NCI-H146 treated with DMSO at 0.1 percent for 48 hours (cell line): ENCODE measurements at regions not wholly inside any gene's neighbourhood (a gene's known extent, or its start where the extent isn't known, plus 50 kb on each side); places are given as distances from the start of the nearest gene placed in this dataset.
"Not testable (repeated sequence)": the region's sequence is repeated elsewhere in the genome, so short reads cannot be mapped to it uniquely, and the experiment has no call there.

Experiments used
- DNase-seq: peaks from one replicate; lab custom pipeline; 2025; ENCODE audit not compliant: unreplicated experiment; lab: John Stamatoyannopoulos, UW

DNA sequence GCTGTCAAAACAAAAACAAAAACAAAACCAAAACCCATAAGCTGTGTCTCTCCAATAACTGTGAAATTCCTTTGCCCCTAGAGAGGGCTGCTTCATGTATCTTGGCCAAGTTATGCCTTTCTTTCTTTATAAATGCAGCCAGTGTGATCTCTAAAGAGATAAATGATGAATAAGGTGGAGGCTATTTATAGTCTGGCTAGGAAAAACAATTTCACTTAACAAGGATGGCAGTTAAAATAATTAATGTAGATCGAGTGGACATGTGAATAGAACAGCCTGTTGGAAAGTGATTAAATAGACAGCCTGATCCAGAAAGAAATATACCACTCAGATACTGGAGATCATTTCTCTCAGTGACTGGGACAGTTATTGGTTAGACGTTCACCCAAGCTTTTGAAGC is 1666.9 kb upstream of the CELF4 start:
- peak; percentile 39 for DNase-seq

DNA sequence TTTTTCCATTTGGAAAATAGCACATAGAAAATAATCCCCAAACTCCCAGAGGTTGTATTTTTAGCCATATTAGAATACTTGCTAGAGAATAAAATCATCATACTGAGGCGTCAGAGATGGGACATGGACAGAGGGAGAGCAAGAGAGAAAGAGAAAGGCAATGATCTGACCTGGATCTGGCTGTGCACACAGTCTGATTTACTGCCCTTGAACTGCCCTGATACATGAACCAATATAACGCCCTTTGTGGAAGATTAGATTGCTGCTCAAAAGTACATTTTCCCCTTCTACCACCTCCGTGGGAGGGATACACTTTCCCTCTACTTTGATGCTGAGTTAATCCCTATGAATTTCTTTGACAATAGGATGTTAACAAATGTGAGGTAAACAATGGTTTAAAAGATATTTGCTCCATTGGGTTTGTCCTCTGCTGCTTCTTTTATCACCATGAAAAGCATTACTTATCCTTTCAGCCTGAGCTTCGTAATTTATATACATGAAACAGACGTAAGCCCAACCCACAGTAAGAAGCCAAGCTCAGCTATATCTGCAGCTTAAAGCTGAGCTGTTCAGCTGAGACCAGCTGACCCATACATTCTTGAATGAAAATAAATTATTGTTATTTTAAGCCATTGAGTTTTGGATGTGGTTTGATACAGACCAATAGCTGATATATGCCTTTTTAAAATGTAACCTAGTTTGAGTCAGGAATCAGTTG is 1664.6 kb upstream of the CELF4 start:
- no peak for DNase-seq

- DNase-seq, result not testable (repeated sequence)
Observed at GRCh38 chr18:39227769-39228168, 1662.2 kb upstream of the CELF4 start.

DNA sequence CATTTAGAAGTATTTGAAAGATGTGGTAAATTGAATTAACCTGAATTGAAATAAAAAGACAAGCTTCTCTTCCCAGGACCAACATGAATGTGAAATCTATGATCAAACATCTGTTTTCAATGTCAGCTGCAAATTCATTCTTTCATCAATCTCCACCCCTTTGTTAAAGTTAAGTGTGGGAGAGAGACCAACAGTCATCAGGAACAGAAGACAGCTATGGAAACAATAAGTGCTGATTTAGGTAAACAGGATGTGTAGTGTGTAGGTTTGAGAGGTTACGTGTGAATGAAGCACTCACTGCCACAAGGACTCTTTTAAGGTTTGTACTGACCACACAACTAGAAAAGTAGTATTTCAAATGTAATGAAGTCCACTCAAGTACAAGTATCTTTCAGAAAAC is 1659.8 kb upstream of the CELF4 start:
- DNase-seq, result no peak

DNA sequence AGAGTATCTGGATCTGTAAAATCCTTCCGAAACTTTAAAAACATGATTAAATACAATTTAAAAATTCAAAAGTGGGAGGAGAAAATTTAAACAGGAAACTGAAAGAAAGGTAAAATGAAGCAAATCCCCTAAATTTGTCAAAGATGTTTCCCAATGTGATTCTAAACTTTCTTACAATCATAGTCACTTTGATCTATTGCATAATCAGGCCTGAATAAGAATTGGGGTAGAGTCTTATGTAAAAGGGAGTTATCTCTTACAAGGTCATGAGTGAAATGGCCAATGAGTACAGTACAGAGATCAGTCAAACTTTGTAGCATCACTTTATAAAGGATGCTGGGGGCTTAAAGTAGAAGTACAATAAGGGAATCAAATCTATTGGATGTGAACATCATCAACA is 1657.7 kb upstream of the CELF4 start:
- no peak for DNase-seq

- peak; percentile 94 for DNase-seq
Observed at GRCh38 chr18:39215920-39216319, 1650.3 kb upstream of the CELF4 start.

DNA sequence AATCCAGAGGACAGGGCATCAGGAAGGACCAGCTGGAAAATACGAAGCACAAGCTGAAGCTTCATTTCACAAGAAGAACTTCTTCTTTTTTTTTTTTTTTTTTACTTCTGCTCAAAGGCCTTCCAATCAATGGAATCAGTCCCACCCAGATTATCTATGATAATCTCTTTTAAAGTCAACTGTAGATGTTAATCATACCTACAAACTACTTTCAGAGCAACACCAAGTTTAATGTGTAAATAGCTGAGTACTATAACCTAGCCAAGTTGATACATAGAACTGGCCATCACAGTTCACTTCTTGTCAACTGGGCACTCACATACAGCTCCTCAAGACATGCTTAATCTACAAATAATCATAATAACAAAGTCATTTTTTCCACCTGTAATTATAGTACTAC is 1645.9 kb upstream of the CELF4 start:
- DNase-seq, result no peak

- no peak for DNase-seq
Observed at GRCh38 chr18:39209173-39209572, 1643.6 kb upstream of the CELF4 start.

GRCh38 chr18:39208729-39209128 is 1643.1 kb upstream of the CELF4 start:
- no peak for DNase-seq

- no peak for DNase-seq
Observed at GRCh38 chr18:39208190-39208589, 1642.6 kb upstream of the CELF4 start.

DNA sequence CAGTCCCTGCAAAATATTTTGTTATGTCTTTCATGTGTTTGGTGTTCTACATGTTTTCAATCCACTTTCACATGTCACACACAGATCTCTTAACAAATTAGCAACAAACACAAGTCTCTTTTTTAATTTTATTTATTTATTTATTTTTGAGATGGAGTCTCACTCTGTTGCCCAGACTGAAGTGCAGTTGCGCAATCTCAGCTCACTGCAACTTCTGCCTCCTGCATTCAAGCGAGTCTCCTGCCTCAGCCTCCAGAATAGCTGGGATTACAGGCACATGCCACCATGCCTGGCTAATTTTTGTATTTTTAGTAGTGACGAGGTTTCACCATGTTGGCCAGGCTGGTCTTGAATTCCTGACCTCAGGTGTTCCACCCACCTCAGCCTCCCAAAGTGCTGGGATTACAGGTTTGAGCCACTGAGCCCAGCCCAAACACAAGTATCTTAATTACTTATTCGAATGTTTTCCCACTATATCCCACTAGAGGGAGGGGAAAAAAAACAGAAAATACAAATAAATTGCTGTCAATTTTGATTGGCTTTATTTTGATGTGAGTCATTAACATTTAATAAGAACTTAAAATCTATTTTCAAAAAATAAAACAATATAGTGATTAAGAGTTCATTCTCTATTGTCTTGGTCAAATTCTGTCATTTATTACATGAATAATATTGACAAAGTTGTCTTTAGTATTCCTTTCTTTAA is 1641.0 kb upstream of the CELF4 start:
- not testable (repeated sequence) for DNase-seq

DNA sequence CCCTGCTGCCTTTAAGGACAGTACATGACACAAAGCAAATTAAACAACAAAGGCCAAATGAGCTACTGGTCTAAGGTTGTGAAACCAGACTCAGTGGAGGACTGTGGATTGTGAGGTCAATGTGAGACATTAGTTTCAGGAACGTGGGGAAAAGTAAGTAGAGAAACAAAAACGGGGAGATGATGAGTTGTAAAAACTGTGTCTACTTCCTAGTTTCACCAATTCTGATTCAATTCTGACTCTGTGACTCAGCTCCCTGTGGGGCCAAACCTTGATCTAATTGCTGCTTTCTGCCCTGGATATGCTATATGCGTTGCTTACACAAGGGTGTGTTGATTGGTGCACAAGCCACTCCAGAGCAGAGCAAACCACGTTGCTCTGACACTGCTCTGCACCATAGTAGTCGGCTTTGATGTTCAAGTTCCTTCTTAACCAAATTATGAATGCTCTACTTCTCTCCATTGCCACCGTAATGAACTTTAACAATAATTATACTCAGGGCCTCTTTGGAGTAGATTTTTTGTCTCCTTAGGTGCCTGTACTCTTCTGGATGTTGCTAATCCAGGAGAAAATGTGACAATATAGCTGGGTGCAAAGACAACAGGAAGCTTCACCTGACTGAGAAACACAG is 1640.1 kb upstream of the CELF4 start:
- DNase-seq, result no peak

DNA sequence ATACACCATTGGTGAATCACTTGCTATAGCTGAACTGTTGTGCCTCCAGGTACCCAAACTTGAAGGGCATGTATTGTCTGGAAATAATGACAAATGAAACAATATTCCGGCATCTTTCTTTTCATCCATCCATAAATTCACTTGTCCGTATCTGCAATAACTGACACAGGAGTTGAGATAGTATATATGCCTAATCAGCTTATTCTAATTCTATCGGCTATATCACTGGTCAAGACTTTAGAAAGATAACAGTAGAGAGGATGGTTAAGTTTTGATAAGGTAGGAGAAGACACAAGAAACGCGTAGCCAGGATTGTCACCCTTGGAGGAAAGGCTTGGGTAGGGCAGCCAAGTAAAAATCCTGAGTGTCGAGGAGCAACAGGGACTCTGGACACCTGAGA is 1634.6 kb upstream of the CELF4 start:
- DNase-seq, result no peak

GRCh38 chr18:39199231-39199855 is 1633.7 kb upstream of the CELF4 start:
- DNase-seq, result no peak

DNA sequence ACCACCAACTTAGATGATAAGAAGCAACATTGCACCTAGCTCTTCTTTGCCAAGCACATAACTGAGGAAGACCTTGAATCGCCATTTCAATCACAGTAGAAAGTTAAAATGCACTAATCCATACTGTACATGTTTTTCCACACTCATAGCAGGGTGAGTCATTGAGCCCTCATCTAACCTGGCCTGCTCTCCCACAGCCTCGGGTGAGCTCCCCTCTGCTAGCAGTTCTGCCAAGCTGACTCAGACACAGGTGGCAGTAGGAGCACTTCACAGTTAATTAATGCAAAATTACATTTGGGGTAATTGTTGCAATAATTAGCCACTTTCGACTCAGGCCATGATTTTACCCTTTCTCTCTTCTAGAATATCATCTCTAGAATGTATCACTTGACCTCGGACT is 1632.8 kb upstream of the CELF4 start:
- DNase-seq, result no peak

- no peak for DNase-seq
Observed at GRCh38 chr18:39191931-39192330, 1626.3 kb upstream of the CELF4 start.

GRCh38 chr18:39191058-39191457 is 1625.5 kb upstream of the CELF4 start:
- DNase-seq, result no peak

DNA sequence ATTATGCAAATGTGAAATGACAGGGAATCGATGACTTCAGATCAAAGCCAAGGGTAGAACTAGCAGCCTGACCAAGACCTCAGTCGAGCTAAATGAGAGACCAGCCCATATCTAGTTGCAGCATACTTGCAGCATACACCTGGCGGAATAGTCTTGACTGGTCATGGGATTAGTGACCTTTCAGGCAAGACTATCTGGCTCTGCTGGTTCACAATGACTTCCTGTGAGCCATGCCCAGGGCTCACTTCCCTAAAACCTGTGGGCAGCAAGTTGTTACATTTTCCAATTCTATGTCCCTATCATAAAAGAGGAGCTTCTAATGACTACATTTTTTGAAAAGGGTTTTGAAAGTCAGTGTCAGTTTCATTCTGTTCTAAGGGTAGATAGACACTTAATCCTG is 1624.9 kb upstream of the CELF4 start:
- DNase-seq, result no peak

DNA sequence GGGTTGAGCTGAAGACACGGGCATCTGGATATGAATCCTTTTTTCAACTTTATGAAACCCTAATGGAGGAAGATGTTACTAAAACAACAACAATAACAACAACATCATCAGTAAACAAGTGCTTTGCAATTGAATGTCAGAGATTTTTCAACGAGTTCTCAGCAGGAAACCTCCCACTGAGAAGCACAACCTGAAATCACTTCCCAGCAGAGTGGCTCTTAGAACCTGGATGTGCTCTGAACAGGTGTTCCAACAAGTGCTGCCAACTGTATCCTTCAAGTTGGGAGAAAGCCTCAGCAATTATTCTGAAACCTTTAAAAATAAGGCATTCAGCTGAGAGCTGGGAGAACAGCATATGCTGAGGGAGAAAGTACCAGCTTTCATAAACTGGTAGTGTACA is 1622.7 kb upstream of the CELF4 start:
- DNase-seq, result no peak

- DNase-seq, result no peak
Observed at GRCh38 chr18:39186008-39186407, 1620.4 kb upstream of the CELF4 start.

GRCh38 chr18:39184176-39184575 is 1618.6 kb upstream of the CELF4 start:
- DNase-seq, result no peak

DNA sequence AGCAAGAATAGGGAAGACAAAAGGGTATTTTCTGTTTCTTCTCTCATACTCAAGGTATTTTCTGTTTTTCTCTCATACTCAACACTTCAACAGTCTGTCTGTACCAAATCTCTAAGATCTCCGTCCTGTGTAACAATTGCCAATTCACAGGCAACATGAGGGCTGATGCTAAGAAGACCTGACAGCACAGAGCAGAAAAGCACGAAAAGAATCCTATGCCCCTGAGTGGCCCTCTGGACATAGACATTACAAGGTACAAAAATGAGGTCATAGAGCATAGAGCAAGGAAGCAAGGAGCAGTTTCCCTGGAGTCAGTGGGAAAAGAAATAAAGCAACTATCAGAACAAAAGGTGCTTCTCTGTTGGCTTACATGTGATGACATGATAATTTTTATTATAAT is 1612.6 kb upstream of the CELF4 start:
- DNase-seq, result no peak
